ENCODE measurements at regions not wholly inside any gene's neighbourhood (a gene's known extent, or its start where the extent isn't known, plus 50 kb on each side); places are given as distances from the start of the nearest gene placed in this dataset.
"Not testable (repeated sequence)": the region's sequence is repeated elsewhere in the genome, so short reads cannot be mapped to it uniquely, and the experiment has no call there.

- ATAC-seq; DNase-seq (ENCODE audit: low spot score): not testable (repeated sequence)
Measured at GRCh38 chr2:87582152-87582551, 165.7 kb upstream of the PLGLB2 start.

GRCh38 chr2:87582579-87582978 lies 165.3 kb upstream of the PLGLB2 start:
- not testable (repeated sequence) for DNase-seq (ENCODE audit: low spot score); ATAC-seq

GRCh38 chr2:87583370-87583769 lies 164.5 kb upstream of the PLGLB2 start:
- ATAC-seq; DNase-seq (ENCODE audit: low spot score): not testable (repeated sequence)

- not testable (repeated sequence) for DNase-seq (ENCODE audit: low spot score); ATAC-seq
Measured at GRCh38 chr2:87583803-87584202, 164.1 kb upstream of the PLGLB2 start.

GRCh38 chr2:87584268-87584906 lies 163.5 kb upstream of the PLGLB2 start:
- not testable (repeated sequence) for DNase-seq (ENCODE audit: low spot score)
- peak; percentile 79 for ATAC-seq

GRCh38 chr2:87587934-87588333 lies 160.0 kb upstream of the PLGLB2 start:
- DNase-seq (ENCODE audit: low spot score); ATAC-seq: not testable (repeated sequence)

- not testable (repeated sequence) for ATAC-seq
Measured at GRCh38 chr2:87592974-87593373, 154.9 kb upstream of the PLGLB2 start.

GRCh38 chr2:87593784-87594610 lies 153.9 kb upstream of the PLGLB2 start:
- DNase-seq (ENCODE audit: low spot score) (peak; percentile 80), ATAC-seq (peak; percentile 95)

More at GRCh38 chr2:87592974-87593373, 154.9 kb upstream of the PLGLB2 start:
- DNase-seq (ENCODE audit: low spot score): not testable (repeated sequence)

- not testable (repeated sequence) for ATAC-seq; DNase-seq (ENCODE audit: low spot score)
Measured at GRCh38 chr2:87594611-87594992, 153.3 kb upstream of the PLGLB2 start.

GRCh38 chr2:87595017-87595416 lies 152.9 kb upstream of the PLGLB2 start:
- ATAC-seq; DNase-seq (ENCODE audit: low spot score): not testable (repeated sequence)

GRCh38 chr2:87600961-87601360 lies 146.9 kb upstream of the PLGLB2 start:
- DNase-seq (ENCODE audit: low spot score); ATAC-seq: not testable (repeated sequence)

- peak; percentile 44 for ATAC-seq
- not testable (repeated sequence) for DNase-seq (ENCODE audit: low spot score)
Measured at GRCh38 chr2:87602118-87602517, 145.8 kb upstream of the PLGLB2 start.

- not testable (repeated sequence) for DNase-seq (ENCODE audit: low spot score)
- peak; percentile 40 for ATAC-seq
Measured at GRCh38 chr2:87602728-87603127, 145.2 kb upstream of the PLGLB2 start.

GRCh38 chr2:87603418-87604278 lies 144.2 kb upstream of the PLGLB2 start:
- ATAC-seq: peak; percentile 13
- not testable (repeated sequence) for DNase-seq (ENCODE audit: low spot score)

- not testable (repeated sequence) for DNase-seq (ENCODE audit: low spot score)
- peak; percentile 59 for ATAC-seq
Measured at GRCh38 chr2:87604279-87604818, 143.5 kb upstream of the PLGLB2 start.

- DNase-seq (ENCODE audit: low spot score); ATAC-seq: not testable (repeated sequence)
Measured at GRCh38 chr2:87604980-87605379, 142.9 kb upstream of the PLGLB2 start.

GRCh38 chr2:87608377-87609166 lies 139.3 kb upstream of the PLGLB2 start:
- not testable (repeated sequence) for ATAC-seq; DNase-seq (ENCODE audit: low spot score)

GRCh38 chr2:87610974-87611373 lies 136.9 kb upstream of the PLGLB2 start:
- ATAC-seq: not testable (repeated sequence)

GRCh38 chr2:87611416-87611815 lies 136.5 kb upstream of the PLGLB2 start:
- ATAC-seq; DNase-seq (ENCODE audit: low spot score): not testable (repeated sequence)

More at GRCh38 chr2:87610974-87611373, 136.9 kb upstream of the PLGLB2 start:
- not testable (repeated sequence) for DNase-seq (ENCODE audit: low spot score)

Measured in left lobe of liver (tissue), 2 donors.